Fibroblast of lung (primary cell): ENCODE measurements at regions not wholly inside any gene's neighbourhood (a gene's known extent, or its start where the extent isn't known, plus 50 kb on each side); places are given as distances from the start of the nearest gene placed in this dataset.

Source experiments
- EZH2 ChIP-seq: IDR thresholded peaks from 2 replicates; pipeline ENCODE4 v1.5.1; 2012; ENCODE audit warnings: low read length, control low read depth, mild to moderate bottlenecking; ENCODE audit errors: missing control alignments
- TF ChIP-seq, protein P1 (sequence below), 2 donors: IDR thresholded peaks in 1 of 2; conservative IDR thresholded peaks in 1 of 2; 1 replicate in 1 of 2; 2 replicates in 1 of 2; pipeline ENCODE4 v1.5.1; 2011 to 2012; ENCODE audit warnings: low read length in 2 of 2, control low read depth in 1 of 2, inconsistent platforms in 1 of 2, low read depth in 1 of 2, mild to moderate bottlenecking in 1 of 2

DNA sequence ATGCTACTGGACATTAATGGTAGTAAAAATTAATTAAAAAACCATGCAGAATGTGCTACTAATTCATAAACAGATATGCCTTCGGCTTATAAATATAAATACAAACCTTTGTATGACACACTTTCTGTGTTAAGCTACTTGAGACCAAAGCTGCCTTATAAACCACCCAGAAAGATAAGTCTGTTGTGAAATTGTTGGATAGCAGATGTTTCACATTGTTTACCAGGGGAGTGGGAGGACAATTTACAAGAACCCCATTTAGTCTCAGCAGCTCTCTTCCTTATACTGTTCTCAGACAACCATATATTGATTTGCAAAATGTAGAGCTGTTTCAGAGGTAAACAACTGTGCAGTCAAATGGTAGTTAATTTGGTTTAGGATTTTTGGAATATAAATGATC, 524.4 kb downstream of the PRR16 start:
- TF ChIP-seq, protein P1, sequence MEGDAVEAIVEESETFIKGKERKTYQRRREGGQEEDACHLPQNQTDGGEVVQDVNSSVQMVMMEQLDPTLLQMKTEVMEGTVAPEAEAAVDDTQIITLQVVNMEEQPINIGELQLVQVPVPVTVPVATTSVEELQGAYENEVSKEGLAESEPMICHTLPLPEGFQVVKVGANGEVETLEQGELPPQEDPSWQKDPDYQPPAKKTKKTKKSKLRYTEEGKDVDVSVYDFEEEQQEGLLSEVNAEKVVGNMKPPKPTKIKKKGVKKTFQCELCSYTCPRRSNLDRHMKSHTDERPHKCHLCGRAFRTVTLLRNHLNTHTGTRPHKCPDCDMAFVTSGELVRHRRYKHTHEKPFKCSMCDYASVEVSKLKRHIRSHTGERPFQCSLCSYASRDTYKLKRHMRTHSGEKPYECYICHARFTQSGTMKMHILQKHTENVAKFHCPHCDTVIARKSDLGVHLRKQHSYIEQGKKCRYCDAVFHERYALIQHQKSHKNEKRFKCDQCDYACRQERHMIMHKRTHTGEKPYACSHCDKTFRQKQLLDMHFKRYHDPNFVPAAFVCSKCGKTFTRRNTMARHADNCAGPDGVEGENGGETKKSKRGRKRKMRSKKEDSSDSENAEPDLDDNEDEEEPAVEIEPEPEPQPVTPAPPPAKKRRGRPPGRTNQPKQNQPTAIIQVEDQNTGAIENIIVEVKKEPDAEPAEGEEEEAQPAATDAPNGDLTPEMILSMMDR (conservative IDR thresholded peaks at IDR 0.05 in 1 of 2, IDR thresholded peaks at IDR 0.05 in 1 of 2; ENCODE audit: low read depth in 1 of 2, low read length in 2 of 2) = no peak
- TF ChIP-seq EZH2 = no peak
